ENCODE measurements at regions not wholly inside any gene's neighbourhood (a gene's known extent, or its start where the extent isn't known, plus 50 kb on each side); places are given as distances from the start of the nearest gene placed in this dataset.

GRCh38 chr10:55305285-55305684, 504.3 kb upstream of the PCDH15 start:
- Histone ChIP-seq H3K9me3 (no peaks in the 10 kb centered on the region), H3K4me3 (no peak overlapping the region), H3K27me3 (no peaks in the 10 kb centered on the region), H3K36me3 (no peaks in the 10 kb centered on the region), H3K4me1 (ENCODE audit: insufficient read depth) (no peaks in the 10 kb centered on the region), H3K27ac (no peak overlapping the region)
- intact Hi-C loops (cut with DNase I), result no loop called here
- DNase-seq, result no peak
- TF ChIP-seq EP300 (IDR thresholded peaks at IDR 0.05) (no peak), CTCF (IDR thresholded peaks at IDR 0.05) (no peak), POLR2A (IDR thresholded peaks at IDR 0.05) (no peak)

GRCh38 chr10:55287346-55287745, 486.3 kb upstream of the PCDH15 start:
- intact Hi-C loops (cut with DNase I), result no loop called here
- Histone ChIP-seq H3K4me1 (ENCODE audit: insufficient read depth) (no peaks in the 10 kb centered on the region), H3K27ac (no peak overlapping the region), H3K36me3 (no peaks in the 10 kb centered on the region), H3K4me3 (no peak overlapping the region), H3K27me3 (no peaks in the 10 kb centered on the region), H3K9me3 (no peaks in the 10 kb centered on the region)
- no peak for DNase-seq
- TF ChIP-seq CTCF (IDR thresholded peaks at IDR 0.05) (no peak), POLR2A (IDR thresholded peaks at IDR 0.05) (no peak), EP300 (IDR thresholded peaks at IDR 0.05) (no peak)
- 40 to 48% (median 45%) methylated on average over 2 of the region's 2 CpGs for WGBS, 3 donors

GRCh38 chr10:55283031-55283430, 482.0 kb upstream of the PCDH15 start:
- Histone ChIP-seq H3K27ac (no peak overlapping the region), H3K4me1 (ENCODE audit: insufficient read depth) (no peaks in the 10 kb centered on the region), H3K36me3 (no peaks in the 10 kb centered on the region), H3K27me3 (no peaks in the 10 kb centered on the region), H3K4me3 (no peak overlapping the region), H3K9me3 (no peaks in the 10 kb centered on the region)
- 67 to 78% (median 71%) methylated on average over 5 of the region's 5 CpGs for WGBS, 3 donors
- intact Hi-C loops (cut with DNase I), result no loop called here
- TF ChIP-seq EP300 (IDR thresholded peaks at IDR 0.05) (no peak), CTCF (IDR thresholded peaks at IDR 0.05) (no peak), POLR2A (IDR thresholded peaks at IDR 0.05) (no peak)
- DNase-seq, result no peak

GRCh38 chr10:55280696-55281095, 479.7 kb upstream of the PCDH15 start:
- intact Hi-C loops (cut with DNase I), result no loop called here
- Histone ChIP-seq H3K27me3 (no peaks in the 10 kb centered on the region), H3K36me3 (no peaks in the 10 kb centered on the region), H3K9me3 (no peaks in the 10 kb centered on the region), H3K4me1 (ENCODE audit: insufficient read depth) (no peaks in the 10 kb centered on the region), H3K27ac (no peak overlapping the region), H3K4me3 (no peak overlapping the region)
- no peak for TF ChIP-seq EP300 (IDR thresholded peaks at IDR 0.05)
- TF ChIP-seq CTCF (IDR thresholded peaks at IDR 0.05), result no peak
- TF ChIP-seq POLR2A (IDR thresholded peaks at IDR 0.05), result no peak
- DNase-seq, result no peak
- 90 to 93% (median 91%) methylated on average over 1 of the region's 1 CpG for WGBS, 3 donors

GRCh38 chr10:55277549-55277948, 476.5 kb upstream of the PCDH15 start:
- Histone ChIP-seq H3K27me3 (no peaks in the 10 kb centered on the region), H3K4me1 (ENCODE audit: insufficient read depth) (no peaks in the 10 kb centered on the region), H3K4me3 (no peak overlapping the region), H3K9me3 (no peaks in the 10 kb centered on the region), H3K27ac (no peak overlapping the region), H3K36me3 (no peaks in the 10 kb centered on the region)
- WGBS, 3 donors, result 60 to 74% (median 61%) methylated on average over 2 of the region's 2 CpGs
- TF ChIP-seq CTCF (IDR thresholded peaks at IDR 0.05) (no peak), EP300 (IDR thresholded peaks at IDR 0.05) (no peak), POLR2A (IDR thresholded peaks at IDR 0.05) (no peak)
- no peak for DNase-seq
- intact Hi-C loops (cut with DNase I), result no loop called here

Measured in ovary (tissue), 7 donors.